Neural cell (in vitro differentiated cells): ENCODE measurements at regions not wholly inside any gene's neighbourhood (a gene's known extent, or its start where the extent isn't known, plus 50 kb on each side); places are given as distances from the start of the nearest gene placed in this dataset.

Experiments
- H2AFZ ChIP-seq: fragments of 200-600, 300-800 bp; sonication (generic), shearing (Covaris generic); 2 replicates; pipeline ENCODE4 v1.6.0; 2014; ENCODE audit warnings: low read depth, mild to moderate bottlenecking, antibody characterized with exemption, low read length, moderate library complexity
- H3F3A ChIP-seq: fragments of 200-600 bp; shearing (Covaris generic); 2 replicates; pipeline ENCODE4 v1.6.1; 2016; ENCODE audit warnings: mild to moderate bottlenecking, moderate library complexity, mixed read lengths, antibody characterized with exemption, low read length; ENCODE audit not compliant: insufficient read depth, poor library complexity, severe bottlenecking
- H3K27ac ChIP-seq: fragments of 200-600, 300-800 bp; sonication (generic), shearing (Covaris generic); 2 replicates; pipeline ENCODE4 v1.5.1; 2014; ENCODE audit warnings: mild to moderate bottlenecking, low read length, moderate library complexity
- H3K27me3 ChIP-seq: fragments of 300-800, 200-600 bp; sonication (generic), shearing (Covaris generic); 2 replicates; pipeline ENCODE4 v1.6.0; 2014; ENCODE audit warnings: mild to moderate bottlenecking, low read depth, low read length, moderate library complexity; ENCODE audit not compliant: insufficient read depth
- H3K36me3 ChIP-seq: fragments of 300-800, 200-600 bp; sonication (generic), shearing (Covaris generic); 2 replicates; pipeline ENCODE4 v1.5.1; 2014; ENCODE audit warnings: mild to moderate bottlenecking, antibody characterized with exemption, low read length, moderate library complexity; ENCODE audit not compliant: insufficient read depth
- H3K4me2 ChIP-seq: fragments of 300-800, 200-600 bp; sonication (generic), shearing (Covaris generic); 2 replicates; pipeline ENCODE4 v1.6.0; 2014; ENCODE audit warnings: mild to moderate bottlenecking, low read length
- H3K4me3 ChIP-seq: fragments of 300-800, 200-600 bp; sonication (generic), shearing (Covaris generic); 2 replicates; pipeline ENCODE4 v1.5.1; 2014; ENCODE audit warnings: mild to moderate bottlenecking, low read length, moderate library complexity
- H3K79me2 ChIP-seq: fragments of 200-600 bp; shearing (Covaris generic); replicated peaks from 2 replicates; pipeline ENCODE4 v1.6.0; 2014; ENCODE audit warnings: mild to moderate bottlenecking, low read length, moderate library complexity; ENCODE audit not compliant: insufficient read depth
- H3K9ac ChIP-seq: fragments of 300-800, 200-600 bp; sonication (generic), shearing (Covaris generic); 2 replicates; pipeline ENCODE4 v1.6.1; 2016; ENCODE audit warnings: mild to moderate bottlenecking, low read length, mixed read lengths
- H3K9me2 ChIP-seq: fragments of 200-600 bp; shearing (Covaris generic); 2 replicates; pipeline ENCODE4 v1.6.1; 2016; ENCODE audit warnings: mild to moderate bottlenecking, low read length, mixed read lengths; ENCODE audit not compliant: insufficient read depth
- H3K9me3 ChIP-seq: fragments of 200-600, 300-800 bp; sonication (generic), shearing (Covaris generic); 2 replicates; pipeline ENCODE4 v1.6.1; 2016; ENCODE audit warnings: mild to moderate bottlenecking, mixed run types, low read length, moderate library complexity, mixed read lengths
- H4K20me1 ChIP-seq: fragments of 200-600 bp; shearing (Covaris generic); 2 replicates; pipeline ENCODE4 v1.6.1; 2016; ENCODE audit warnings: mild to moderate bottlenecking, mixed run types; ENCODE audit not compliant: insufficient read depth
- CTCF ChIP-seq: fragments of 450-650 bp; IDR thresholded peaks from 2 replicates; pipeline ENCODE4 v1.5.1; 2014; ENCODE audit warnings: antibody characterized with exemption, mild to moderate bottlenecking, moderate library complexity; ENCODE audit not compliant: poor library complexity, severe bottlenecking
- EP300 ChIP-seq: fragments of 450-650 bp; conservative IDR thresholded peaks from 2 replicates; pipeline ENCODE4 v1.6.1; 2014; ENCODE audit warnings: antibody characterized with exemption, mild to moderate bottlenecking, moderate library complexity; ENCODE audit not compliant: poor library complexity, severe bottlenecking
- EZH2 ChIP-seq: fragments of 200-600, 300-800 bp; shearing (Covaris generic), sonication (generic); IDR thresholded peaks from 2 replicates; pipeline ENCODE4 v1.6.1; 2014; ENCODE audit warnings: antibody characterized with exemption, low read length, borderline replicate concordance, mild to moderate bottlenecking; ENCODE audit not compliant: insufficient read depth, poor library complexity, severe bottlenecking
- MXI1 ChIP-seq: fragments of 450-650 bp; conservative IDR thresholded peaks from 2 replicates; pipeline ENCODE4 v1.6.1; 2014; ENCODE audit warnings: antibody characterized with exemption, mild to moderate bottlenecking; ENCODE audit not compliant: poor library complexity, severe bottlenecking
- POLR2AphosphoS5 ChIP-seq: IDR thresholded peaks from 2 replicates; pipeline ENCODE4 v1.6.1; 2012
- RAD21 ChIP-seq: fragments of 450-650 bp; conservative IDR thresholded peaks from 2 replicates; pipeline ENCODE4 v1.6.1; 2014; ENCODE audit warnings: antibody characterized with exemption, mild to moderate bottlenecking, moderate library complexity
- SMC3 ChIP-seq: fragments of 450-650 bp; conservative IDR thresholded peaks from 2 replicates; pipeline ENCODE4 v1.6.1; 2014; ENCODE audit warnings: antibody characterized with exemption, mild to moderate bottlenecking, moderate library complexity; ENCODE audit not compliant: poor library complexity
- TAF1 ChIP-seq: IDR thresholded peaks from 2 replicates; pipeline ENCODE4 v1.6.1; 2012; ENCODE audit warnings: low read depth
- TF ChIP-seq, protein P1 (sequence below): IDR thresholded peaks from 2 replicates; pipeline ENCODE4 v1.6.1; 2012; ENCODE audit warnings: borderline replicate concordance

DNA sequence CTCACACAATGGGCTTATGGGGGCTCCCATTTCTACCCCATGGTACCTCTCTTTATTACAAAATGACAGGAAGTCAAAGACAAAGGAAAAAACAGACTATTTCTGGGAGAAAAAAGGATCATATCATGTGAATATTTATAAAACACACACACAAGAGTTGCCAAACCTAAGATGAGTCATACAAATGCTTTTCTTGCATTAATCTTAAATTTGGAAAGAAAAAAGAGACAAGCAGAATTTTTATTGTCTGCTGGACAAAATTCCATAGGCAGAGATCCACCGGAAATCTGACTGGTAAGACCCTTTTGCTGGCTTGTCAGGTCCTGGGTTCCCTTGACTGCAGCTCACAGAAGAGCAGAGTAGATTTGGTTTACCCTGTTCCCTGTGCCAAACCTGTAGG lies 1732.3 kb upstream of the PIK3C3 start:
- Histone ChIP-seq H3K79me2 (no peaks in the 10 kb centered on the region), H3K9me2 (no peaks in the 10 kb centered on the region), H3K4me2 (no peak overlapping the region)

GRCh38 chr18:40216856-40217255 lies 1738.2 kb upstream of the PIK3C3 start:
- Histone ChIP-seq H3K9me3 (no peaks in the 10 kb centered on the region), H3K4me2 (no peak overlapping the region), H4K20me1 (no peaks in the 10 kb centered on the region), H3K79me2 (no peaks in the 10 kb centered on the region), H3K9ac (no peak overlapping the region), H2AFZ (no peak overlapping the region), H3K4me3 (no peak overlapping the region), H3F3A (no peaks in the 10 kb centered on the region), H3K27me3 (no peaks in the 10 kb centered on the region), H3K9me2 (no peaks in the 10 kb centered on the region), H3K36me3 (no peaks in the 10 kb centered on the region), H3K27ac (no peak overlapping the region)
- no peak for TF ChIP-seq RAD21
- no peak for TF ChIP-seq MXI1
- TF ChIP-seq POLR2AphosphoS5: no peak
- no peak for TF ChIP-seq SMC3
- no peak for TF ChIP-seq TAF1
- TF ChIP-seq EP300: no peak
- TF ChIP-seq, protein P1, sequence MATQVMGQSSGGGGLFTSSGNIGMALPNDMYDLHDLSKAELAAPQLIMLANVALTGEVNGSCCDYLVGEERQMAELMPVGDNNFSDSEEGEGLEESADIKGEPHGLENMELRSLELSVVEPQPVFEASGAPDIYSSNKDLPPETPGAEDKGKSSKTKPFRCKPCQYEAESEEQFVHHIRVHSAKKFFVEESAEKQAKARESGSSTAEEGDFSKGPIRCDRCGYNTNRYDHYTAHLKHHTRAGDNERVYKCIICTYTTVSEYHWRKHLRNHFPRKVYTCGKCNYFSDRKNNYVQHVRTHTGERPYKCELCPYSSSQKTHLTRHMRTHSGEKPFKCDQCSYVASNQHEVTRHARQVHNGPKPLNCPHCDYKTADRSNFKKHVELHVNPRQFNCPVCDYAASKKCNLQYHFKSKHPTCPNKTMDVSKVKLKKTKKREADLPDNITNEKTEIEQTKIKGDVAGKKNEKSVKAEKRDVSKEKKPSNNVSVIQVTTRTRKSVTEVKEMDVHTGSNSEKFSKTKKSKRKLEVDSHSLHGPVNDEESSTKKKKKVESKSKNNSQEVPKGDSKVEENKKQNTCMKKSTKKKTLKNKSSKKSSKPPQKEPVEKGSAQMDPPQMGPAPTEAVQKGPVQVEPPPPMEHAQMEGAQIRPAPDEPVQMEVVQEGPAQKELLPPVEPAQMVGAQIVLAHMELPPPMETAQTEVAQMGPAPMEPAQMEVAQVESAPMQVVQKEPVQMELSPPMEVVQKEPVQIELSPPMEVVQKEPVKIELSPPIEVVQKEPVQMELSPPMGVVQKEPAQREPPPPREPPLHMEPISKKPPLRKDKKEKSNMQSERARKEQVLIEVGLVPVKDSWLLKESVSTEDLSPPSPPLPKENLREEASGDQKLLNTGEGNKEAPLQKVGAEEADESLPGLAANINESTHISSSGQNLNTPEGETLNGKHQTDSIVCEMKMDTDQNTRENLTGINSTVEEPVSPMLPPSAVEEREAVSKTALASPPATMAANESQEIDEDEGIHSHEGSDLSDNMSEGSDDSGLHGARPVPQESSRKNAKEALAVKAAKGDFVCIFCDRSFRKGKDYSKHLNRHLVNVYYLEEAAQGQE: no peak
- no peak for TF ChIP-seq EZH2
- TF ChIP-seq CTCF: no peak

More for the DNA sequence above, 1732.3 kb upstream of the PIK3C3 start:
- Histone ChIP-seq H4K20me1 (no peaks in the 10 kb centered on the region), H3K9me3 (no peaks in the 10 kb centered on the region), H3F3A (no peaks in the 10 kb centered on the region), H3K9ac (no peak overlapping the region), H3K36me3 (no peaks in the 10 kb centered on the region), H2AFZ (no peak overlapping the region), H3K27ac (no peak overlapping the region), H3K4me3 (no peak overlapping the region), H3K27me3 (no peaks in the 10 kb centered on the region)
- TF ChIP-seq MXI1: no peak
- no peak for TF ChIP-seq EP300
- TF ChIP-seq SMC3: no peak
- TF ChIP-seq RAD21: no peak
- TF ChIP-seq, protein P1: no peak
